PC-9 (cell line): ENCODE measurements at regions not wholly inside any gene's neighbourhood (a gene's known extent, or its start where the extent isn't known, plus 50 kb on each side); places are given as distances from the start of the nearest gene placed in this dataset.

Experiments
- CTCF ChIP-seq: fragments of 200-600 bp; sonication (generic); conservative IDR thresholded peaks from 2 replicates; pipeline ENCODE4 v1.6.1; 2017; ENCODE audit warnings: mixed run types, antibody characterized with exemption, mild to moderate bottlenecking, moderate library complexity
- EZH2 ChIP-seq: fragments of 200-600 bp; sonication (generic); IDR thresholded peaks from 2 replicates; pipeline ENCODE4 v1.8.0; 2017; ENCODE audit warnings: antibody characterized with exemption, low read depth

DNA sequence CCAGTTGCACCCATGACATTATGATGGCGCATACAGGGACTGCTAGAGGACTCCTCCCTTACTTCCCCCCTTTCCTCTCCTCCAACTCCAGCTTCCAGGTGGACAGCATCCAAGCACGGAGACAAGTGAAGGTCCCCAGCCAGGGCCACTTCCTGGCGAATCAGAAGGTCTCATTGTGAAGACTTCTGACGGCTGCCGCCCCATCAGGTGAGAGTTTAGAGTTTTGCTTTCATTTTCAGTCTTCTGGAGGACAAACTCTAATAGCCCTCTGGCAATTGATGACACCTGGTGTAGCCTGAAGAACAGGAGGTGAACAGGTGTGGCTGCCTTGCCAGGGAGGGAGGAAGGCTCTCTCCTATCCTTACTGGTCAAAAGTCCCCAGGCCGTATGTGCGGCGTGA is 77.3 kb upstream of the KCNH7 start:
- TF ChIP-seq CTCF (no peak), EZH2 (no peak)
